Kidney (tissue), 13 donors: ENCODE measurements at regions not wholly inside any gene's neighbourhood (a gene's known extent, or its start where the extent isn't known, plus 50 kb on each side); places are given as distances from the start of the nearest gene placed in this dataset.

Source experiments
- DNase-seq, 5 donors: peaks; one replicate each; pipeline ENCODE4 v3.0.0-alpha.2; 2013 to 2020
- FAIRE-seq: peaks from 2 replicates; lab custom pipeline; 2012; peaks lifted over from hg19 to GRCh38; lab: Jason Lieb, UNC
- H3K27ac ChIP-seq, 2 donors: one replicate each; pipeline ENCODE4 v1.7.0; 2013; ENCODE audit warnings: low read depth in 2 of 2, low read length in 2 of 2, inconsistent platforms in 1 of 2
- H3K27me3 ChIP-seq: one replicate; pipeline ENCODE4 v1.7.1; 2013; ENCODE audit warnings: low read length, inconsistent platforms; ENCODE audit not compliant: control insufficient read depth, insufficient read depth
- H3K36me3 ChIP-seq, 3 donors: one replicate each; pipeline versions ENCODE4 v1.7.0 to v1.7.1; 2013; ENCODE audit warnings: low read length in 3 of 3, control low read depth in 1 of 3, inconsistent platforms in 1 of 3; ENCODE audit not compliant: insufficient read depth in 3 of 3, control insufficient read depth in 2 of 3
- H3K4me1 ChIP-seq, 3 donors: one replicate each; pipeline versions ENCODE4 v1.7.0 to v1.7.1; 2013; ENCODE audit warnings: low read length in 3 of 3, inconsistent platforms in 1 of 3, low read depth in 1 of 3; ENCODE audit not compliant: control insufficient read depth in 2 of 3, insufficient read depth in 2 of 3
- H3K4me3 ChIP-seq, 3 donors: one replicate each; pipeline versions ENCODE4 v1.7.0 to v1.8.1; 2013; ENCODE audit warnings: low read length in 3 of 3, control low read depth in 1 of 3, inconsistent platforms in 1 of 3
- H3K9ac ChIP-seq, 3 donors: one replicate each; pipeline versions ENCODE4 v1.7.0 to v1.7.1; 2013; ENCODE audit warnings: low read length in 3 of 3, control low read depth in 1 of 3, inconsistent platforms in 1 of 3
- H3K9me3 ChIP-seq, 3 donors: one replicate each; pipeline versions ENCODE4 v1.7.0 to v1.7.1; 2013; ENCODE audit warnings: low read length in 3 of 3, control low read depth in 1 of 3, inconsistent platforms in 1 of 3; ENCODE audit not compliant: control insufficient read depth in 2 of 3, insufficient read depth in 1 of 3
- CTCF ChIP-seq: IDR thresholded peaks from 3 replicates; pipeline ENCODE4 v1.5.1; 2012; ENCODE audit warnings: mild to moderate bottlenecking, moderate library complexity, borderline replicate concordance; ENCODE audit not compliant: insufficient read depth; ENCODE audit errors: extremely low read depth
- intact Hi-C: fragments of 100-400 bp; cut with DNase I; formaldehyde crosslinking; loops from one replicate; pipeline ENCODE4 v1.11.1; 2022
- donor health status: control.
- donor health status: control.
- donor health status: control.
- donor health status: control.
- donor health status: control.
- donor health status: DM: yes; HTN: yes; CAD: no.
- donor health status: Normal renal cell carcinoma (clear cell type).

GRCh38 chr3:632571-633170 lies 436.1 kb downstream of the CHL1 start:
- Histone ChIP-seq H3K4me3 (no peak overlapping the region), H3K9me3 (no peaks in the 10 kb centered on the region), H3K27ac (no peak overlapping the region), H3K9ac (no peak overlapping the region), H3K4me1 (no peaks in the 10 kb centered on the region), H3K27me3 (no peaks in the 10 kb centered on the region), H3K36me3 (no peaks in the 10 kb centered on the region)
- intact Hi-C loops, result no loop called here
- FAIRE-seq (peak; percentile 42), DNase-seq (peak in 4 of 5 donors; percentile 58 to 84 (median 76))
- peak; percentile 63 for TF ChIP-seq CTCF

- H3K9me3 ChIP-seq, result no peaks in the 10 kb centered on the region
- FAIRE-seq (no peak), DNase-seq (no peak)
- H3K4me3 ChIP-seq, result no peak overlapping the region
- intact Hi-C loops, result no loop called here
- TF ChIP-seq CTCF, result no peak
- H3K27me3 ChIP-seq, result no peaks in the 10 kb centered on the region
- no peak overlapping the region for H3K9ac ChIP-seq
- no peak overlapping the region for H3K27ac ChIP-seq
- no peaks in the 10 kb centered on the region for H3K36me3 ChIP-seq
- no peaks in the 10 kb centered on the region for H3K4me1 ChIP-seq
Observed at GRCh38 chr3:634511-634910, 437.9 kb downstream of the CHL1 start.

DNA sequence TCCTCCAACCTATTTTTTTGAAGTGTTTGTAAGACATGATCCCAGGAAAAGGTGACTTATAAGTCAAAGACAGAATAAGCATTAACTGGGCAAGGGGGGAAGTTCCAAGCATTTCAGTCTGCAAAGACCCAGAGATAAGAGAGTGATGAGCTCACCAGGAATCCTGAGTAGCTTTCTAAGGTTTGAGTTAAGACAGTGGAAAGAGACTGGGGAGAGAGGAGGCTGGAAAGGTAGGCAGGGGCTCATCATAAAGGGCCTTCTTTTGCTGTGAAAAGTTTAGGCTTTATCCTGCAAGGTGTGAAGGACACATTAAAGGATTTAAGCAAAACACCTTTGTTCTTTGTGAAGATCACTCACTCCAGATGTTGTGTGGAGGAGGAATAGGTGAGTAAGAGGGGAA lies 438.8 kb downstream of the CHL1 start:
- no peak for DNase-seq
- Histone ChIP-seq H3K9ac (no peak overlapping the region), H3K4me3 (no peak overlapping the region), H3K27me3 (no peaks in the 10 kb centered on the region), H3K36me3 (no peaks in the 10 kb centered on the region), H3K9me3 (no peaks in the 10 kb centered on the region), H3K4me1 (no peaks in the 10 kb centered on the region), H3K27ac (no peak overlapping the region)
- no peak for FAIRE-seq
- intact Hi-C loops, result no loop called here
- TF ChIP-seq CTCF, result no peak

DNA sequence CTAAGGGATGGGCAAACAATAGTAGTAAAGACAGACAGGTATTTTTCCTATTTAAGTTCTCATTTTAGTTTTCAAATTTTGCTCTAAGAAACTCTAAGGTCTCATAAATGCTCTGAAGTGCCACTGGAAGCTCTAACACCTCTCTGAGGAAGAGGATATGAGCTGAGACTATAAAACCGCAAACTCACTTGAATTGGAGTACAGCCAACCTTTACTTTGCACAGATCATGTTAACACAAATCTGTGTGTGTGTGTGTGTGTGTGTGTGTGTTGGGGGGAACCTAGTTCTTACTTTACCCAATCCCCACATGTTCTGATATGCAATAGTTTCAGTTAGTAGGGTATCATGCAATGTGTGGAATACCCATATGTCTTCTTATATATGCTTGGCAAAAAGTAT lies 446.8 kb downstream of the CHL1 start:
- no peaks in the 10 kb centered on the region for H3K36me3 ChIP-seq
- intact Hi-C loops, result no loop called here
- H3K4me1 ChIP-seq, result no peaks in the 10 kb centered on the region
- no peak overlapping the region for H3K27ac ChIP-seq
- FAIRE-seq, result no peak
- no peak for DNase-seq
- TF ChIP-seq CTCF, result no peak
- no peaks in the 10 kb centered on the region for H3K9me3 ChIP-seq
- H3K4me3 ChIP-seq, result no peak overlapping the region
- no peaks in the 10 kb centered on the region for H3K27me3 ChIP-seq
- no peak overlapping the region for H3K9ac ChIP-seq
